Left lung (tissue), 4 donors: ENCODE measurements at regions not wholly inside any gene's neighbourhood (a gene's known extent, or its start where the extent isn't known, plus 50 kb on each side); places are given as distances from the start of the nearest gene placed in this dataset.
"Not testable (repeated sequence)": the region's sequence is repeated elsewhere in the genome, so short reads cannot be mapped to it uniquely, and the experiment has no call there.

Experiments
- ATAC-seq: fragments of 200-7000 bp; cut with Tn5 transposase; one replicate; pipeline ENCODE4 v1.9.1; 2020; ENCODE audit warnings: moderate library complexity
- DNase-seq, 4 donors: peaks; one replicate each; pipeline ENCODE4 v3.0.0-alpha.2; 2013 to 2020
- H3K27ac ChIP-seq, 2 donors: fragments of 200-600 bp; sonication (generic) in 1 of 2; one replicate each; pipeline versions ENCODE4 v1.5.0 to v1.8.0; 2020 to 2021
- H3K27me3 ChIP-seq, 2 donors: fragments of 200-600 bp; sonication (generic) in 1 of 2; one replicate each; pipeline versions ENCODE4 v1.5.0 to v1.8.0; 2020 to 2021
- H3K36me3 ChIP-seq, 2 donors: fragments of 200-600 bp; sonication (generic) in 1 of 2; one replicate each; pipeline versions ENCODE4 v1.5.0 to v1.8.0; 2020 to 2021
- H3K4me1 ChIP-seq, 2 donors: fragments of 200-600 bp; one replicate each; pipeline ENCODE4 v1.8.0; 2021
- H3K4me3 ChIP-seq, 2 donors: fragments of 200-600 bp; sonication (generic) in 1 of 2; one replicate each; pipeline versions ENCODE4 v1.5.0 to v1.8.0; 2020 to 2021; ENCODE audit warnings: mild to moderate bottlenecking in 1 of 2
- H3K9me3 ChIP-seq, 2 donors: fragments of 200-600 bp; sonication (generic) in 1 of 2; one replicate each; pipeline versions ENCODE4 v1.5.0 to v1.8.0; 2020 to 2021
- intact Hi-C, 2 donors: fragments of 100-400 bp; cut with DNase I; formaldehyde crosslinking; loops; one replicate each; pipeline versions ENCODE4 v1.11.2 to v1.14.2; 2022
- TF ChIP-seq, protein P1 (sequence below), 2 donors: fragments of 200-600 bp; sonication (generic) in 1 of 2; IDR thresholded peaks; one replicate each; pipeline versions ENCODE4 v1.5.0 to v1.8.0; 2021; ENCODE audit warnings: antibody characterized with exemption in 2 of 2
- donor health status: DM: no; HTN: yes; CAD: no.
- donor health status: DM: no; HTN: no; CAD: no.

DNA sequence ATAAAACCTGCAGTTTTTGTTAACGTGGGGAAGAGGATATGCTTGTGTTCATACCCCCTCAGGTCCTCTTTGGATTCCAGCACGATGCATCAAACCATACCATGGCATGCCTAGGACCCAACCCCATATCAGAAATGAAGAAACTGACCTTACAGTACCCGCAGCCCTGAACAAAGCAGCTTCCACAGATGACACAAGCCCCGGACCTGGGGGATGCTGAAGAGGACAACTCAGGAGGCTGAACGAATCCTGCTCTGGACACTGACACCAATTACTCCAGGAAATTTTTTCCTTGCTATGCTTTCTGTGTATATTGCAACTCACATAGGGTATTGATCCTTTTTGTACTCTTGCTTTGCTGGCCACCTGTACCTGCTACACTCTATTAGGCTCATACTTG, 129.6 kb downstream of the ZNF675 start:
- Histone ChIP-seq H3K4me3 (no peak overlapping the region), H3K9me3 (peaks cover 0 to 71% of the 10 kb centered on the region in 2 donors), H3K36me3 (no peaks in the 10 kb centered on the region), H3K27me3 (no peaks in the 10 kb centered on the region), H3K27ac (no peak overlapping the region), H3K4me1 (no peaks in the 10 kb centered on the region)
- TF ChIP-seq, protein P1, sequence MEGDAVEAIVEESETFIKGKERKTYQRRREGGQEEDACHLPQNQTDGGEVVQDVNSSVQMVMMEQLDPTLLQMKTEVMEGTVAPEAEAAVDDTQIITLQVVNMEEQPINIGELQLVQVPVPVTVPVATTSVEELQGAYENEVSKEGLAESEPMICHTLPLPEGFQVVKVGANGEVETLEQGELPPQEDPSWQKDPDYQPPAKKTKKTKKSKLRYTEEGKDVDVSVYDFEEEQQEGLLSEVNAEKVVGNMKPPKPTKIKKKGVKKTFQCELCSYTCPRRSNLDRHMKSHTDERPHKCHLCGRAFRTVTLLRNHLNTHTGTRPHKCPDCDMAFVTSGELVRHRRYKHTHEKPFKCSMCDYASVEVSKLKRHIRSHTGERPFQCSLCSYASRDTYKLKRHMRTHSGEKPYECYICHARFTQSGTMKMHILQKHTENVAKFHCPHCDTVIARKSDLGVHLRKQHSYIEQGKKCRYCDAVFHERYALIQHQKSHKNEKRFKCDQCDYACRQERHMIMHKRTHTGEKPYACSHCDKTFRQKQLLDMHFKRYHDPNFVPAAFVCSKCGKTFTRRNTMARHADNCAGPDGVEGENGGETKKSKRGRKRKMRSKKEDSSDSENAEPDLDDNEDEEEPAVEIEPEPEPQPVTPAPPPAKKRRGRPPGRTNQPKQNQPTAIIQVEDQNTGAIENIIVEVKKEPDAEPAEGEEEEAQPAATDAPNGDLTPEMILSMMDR (IDR thresholded peaks at IDR 0.05) = no peak
- DNase-seq (no peak), ATAC-seq (no peak)
- intact Hi-C loops = no loop called here

DNA sequence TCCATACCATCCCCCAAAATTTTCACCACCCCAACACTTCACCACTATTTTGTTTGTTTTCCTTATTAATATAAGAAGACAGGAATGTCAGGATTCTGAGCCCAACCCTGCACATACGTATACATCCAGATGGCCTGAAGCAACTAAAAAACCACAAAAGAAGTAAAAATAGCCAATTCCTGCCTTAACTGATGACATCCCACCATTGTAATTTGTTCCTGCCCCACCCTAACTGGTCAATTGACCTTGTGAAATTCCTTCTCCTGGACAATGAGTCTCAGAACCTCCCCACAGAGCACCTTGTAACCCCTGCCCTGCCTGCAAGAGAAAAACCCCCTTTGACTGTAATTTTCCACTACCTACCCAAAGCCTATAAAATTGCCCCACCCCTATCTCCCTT, 132.5 kb downstream of the ZNF675 start:
- intact Hi-C loops = no loop called here
- H3K4me1 ChIP-seq = no peaks in the 10 kb centered on the region
- H3K4me3 ChIP-seq = no peak overlapping the region
- ATAC-seq = no peak
- peaks cover 0 to 55% of the 10 kb centered on the region in 2 donors for H3K9me3 ChIP-seq
- no peak for DNase-seq
- TF ChIP-seq, protein P1 (IDR thresholded peaks at IDR 0.05) = no peak
- H3K27ac ChIP-seq = no peak overlapping the region
- no peaks in the 10 kb centered on the region for H3K36me3 ChIP-seq
- no peaks in the 10 kb centered on the region for H3K27me3 ChIP-seq

DNA sequence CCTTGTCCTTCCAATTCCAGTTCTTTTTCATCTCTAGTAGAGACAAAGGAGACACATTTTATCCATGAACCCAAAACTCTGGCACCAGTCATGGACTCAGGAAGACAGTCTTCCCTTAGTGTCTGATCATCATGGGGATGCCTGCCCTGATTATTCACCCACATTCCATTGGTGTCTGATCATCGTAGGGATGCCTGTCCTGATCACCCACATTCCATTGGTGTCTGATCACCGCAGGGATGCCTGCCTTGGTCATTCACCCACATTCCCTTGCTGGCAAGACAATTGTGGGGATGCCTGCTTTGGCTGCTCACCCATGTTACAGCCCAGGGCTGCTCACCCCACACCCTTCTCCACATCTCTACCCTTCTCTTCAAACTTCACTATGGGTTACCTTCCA, 136.9 kb downstream of the ZNF675 start:
- peaks cover 0 to 53% of the 10 kb centered on the region in 2 donors for H3K9me3 ChIP-seq
- not testable (repeated sequence) for H3K4me3 ChIP-seq, ATAC-seq

DNA sequence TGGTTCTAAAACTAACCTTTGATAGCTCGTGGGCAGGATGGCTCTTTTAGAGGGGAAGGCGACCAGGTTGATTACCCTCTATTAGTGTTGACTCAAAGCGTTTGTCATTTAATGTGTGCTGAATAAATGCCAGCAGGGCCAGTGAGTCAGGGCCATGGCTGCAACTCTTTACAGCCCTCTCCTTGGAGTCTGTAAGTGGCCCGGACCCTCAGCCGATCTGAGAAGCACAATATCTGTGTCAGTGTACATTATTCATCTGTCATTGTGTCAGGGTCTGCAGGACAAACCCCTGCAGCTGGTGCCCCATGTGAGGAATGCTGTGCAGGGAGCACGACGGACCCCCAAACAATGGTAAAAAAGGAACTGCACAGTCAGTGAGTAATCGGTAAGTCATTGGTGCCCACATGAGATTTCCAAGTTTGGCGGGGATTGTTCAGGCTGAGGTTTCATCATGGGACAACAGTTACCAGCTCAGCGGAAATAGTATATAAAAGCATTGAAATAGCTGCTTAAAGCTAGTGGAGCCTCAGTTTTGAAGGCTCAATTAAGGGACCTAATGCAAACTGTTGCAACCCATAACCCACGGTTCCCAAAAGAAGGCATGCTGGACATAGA, 139.1 kb downstream of the ZNF675 start:
- no peaks in the 10 kb centered on the region for H3K27me3 ChIP-seq
- DNase-seq (no peak), ATAC-seq (no peak)
- H3K9me3 ChIP-seq = peaks cover 0 to 53% of the 10 kb centered on the region in 2 donors
- no peak overlapping the region for H3K27ac ChIP-seq
- H3K36me3 ChIP-seq = no peaks in the 10 kb centered on the region
- TF ChIP-seq, protein P1 (IDR thresholded peaks at IDR 0.05) = no peak
- no peak overlapping the region for H3K4me3 ChIP-seq
- intact Hi-C loops = no loop called here
- no peaks in the 10 kb centered on the region for H3K4me1 ChIP-seq

More for the DNA sequence above, 136.9 kb downstream of the ZNF675 start:
- H3K36me3 ChIP-seq, intact Hi-C loops, H3K4me1 ChIP-seq, DNase-seq, H3K27ac ChIP-seq, H3K27me3 ChIP-seq: not testable (repeated sequence)

DNA sequence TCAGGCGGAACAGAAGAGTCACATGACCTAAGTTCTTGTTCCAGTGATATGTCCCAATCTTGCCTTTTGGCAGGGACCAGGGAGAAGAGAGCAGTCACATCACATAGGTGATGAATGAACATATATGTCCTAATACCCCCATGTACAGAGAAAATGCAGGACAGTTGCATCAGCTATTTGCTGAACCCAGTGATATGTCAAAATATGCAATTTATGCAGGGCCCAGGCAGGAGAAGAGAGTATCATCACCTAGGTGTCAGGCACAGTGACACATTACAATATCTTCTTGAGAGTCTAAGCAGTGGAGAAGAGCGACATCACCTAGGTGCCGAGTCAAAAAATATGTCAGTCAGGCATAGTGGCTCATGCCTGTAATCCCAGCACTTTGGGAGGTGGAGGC, 139.9 kb downstream of the ZNF675 start:
- Histone ChIP-seq H3K4me3 (no peak overlapping the region), H3K27me3 (no peaks in the 10 kb centered on the region), H3K27ac (no peak overlapping the region), H3K9me3 (peaks cover 0 to 59% of the 10 kb centered on the region in 2 donors), H3K4me1 (no peaks in the 10 kb centered on the region), H3K36me3 (no peaks in the 10 kb centered on the region)
- intact Hi-C loops = no loop called here
- DNase-seq (no peak), ATAC-seq (no peak)
- TF ChIP-seq, protein P1 (IDR thresholded peaks at IDR 0.05) = no peak

DNA sequence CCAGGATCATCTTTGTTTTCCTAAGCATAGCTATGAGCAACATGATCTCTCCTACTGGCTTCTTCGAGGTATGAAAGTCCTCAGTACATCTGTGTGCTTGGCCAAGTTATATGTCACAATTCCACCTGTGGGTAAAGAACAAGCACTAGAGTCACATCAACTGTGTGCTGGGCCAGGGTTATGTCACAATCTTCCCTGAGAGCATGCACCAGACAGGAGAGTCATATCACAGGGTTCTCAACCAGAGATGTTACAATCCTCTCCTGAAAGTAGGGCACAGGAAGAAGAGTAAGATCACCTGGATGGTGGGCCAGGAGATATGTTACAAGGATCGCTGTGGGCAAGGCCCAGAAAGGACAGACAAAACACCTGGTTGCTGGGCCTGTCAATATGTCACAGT, 143.7 kb downstream of the ZNF675 start:
- Histone ChIP-seq H3K4me3 (no peak overlapping the region), H3K27me3 (no peaks in the 10 kb centered on the region), H3K4me1 (no peaks in the 10 kb centered on the region), H3K36me3 (no peaks in the 10 kb centered on the region), H3K9me3 (peaks cover 0 to 62% of the 10 kb centered on the region in 2 donors), H3K27ac (no peak overlapping the region)
- intact Hi-C loops = no loop called here
- DNase-seq = no peak
- no peak for ATAC-seq
- TF ChIP-seq, protein P1 (IDR thresholded peaks at IDR 0.05) = no peak
